HepG2 (cell line): ENCODE measurements at regions not wholly inside any gene's neighbourhood (a gene's known extent, or its start where the extent isn't known, plus 50 kb on each side); places are given as distances from the start of the nearest gene placed in this dataset.

ENCODE experiments used
- ATAC-seq: fragments of 200-7000 bp; cut with Tn5 transposase; 3 replicates; pipeline ENCODE4 v1.9.1; 2020; ENCODE audit warnings: mild to moderate bottlenecking, moderate library complexity
- BruUV-seq: library from RNA; stranded (reverse); fragments of 400-500 nt; replicated peaks from 2 replicates; lab custom pipeline; 2021; lab: Mats Ljungman, UMichigan
- CTCF ChIA-PET: fragments of 300-600 bp; formaldehyde crosslinking; extraction: SDS; loops from one replicate; lab custom pipeline; 2021; ENCODE audit warnings: low total read pairs, inconsistent platforms, low intra/inter-chr PET ratio; lab: Yijun Ruan, JAX
- POLR2A ChIA-PET: fragments of 350-600 bp; sonication (Branson Sonifier 250); formaldehyde crosslinking; loops from one replicate; lab custom pipeline; 2020; ENCODE audit warnings: antibody characterized with exemption, inconsistent platforms; lab: Yijun Ruan, JAX
- DNase-seq: peaks from one replicate; pipeline ENCODE4 v3.0.0-alpha.2; 2015; ENCODE audit warnings: low spot score
- FAIRE-seq: peaks from 3 replicates; lab custom pipeline; 2011; peaks lifted over from hg19 to GRCh38; lab: Jason Lieb, UNC
- H2AFZ ChIP-seq: one replicate; pipeline ENCODE4 v1.6.1; 2011; ENCODE audit warnings: low read length, inconsistent platforms
- H3K27ac ChIP-seq: fragments of 300-600 bp; 3 replicates; pipeline ENCODE4 v1.8.0; 2011; ENCODE audit warnings: mixed run types, mild to moderate bottlenecking, mixed read lengths, low read length, inconsistent platforms; ENCODE audit not compliant: insufficient read depth; ENCODE audit errors: extremely low read length
- H3K27me3 ChIP-seq, 2 experiments: fragments of 200-600 bp in 1 of 2; 2 replicates in 1 of 2; 3 replicates in 1 of 2; pipeline versions ENCODE4 v1.6.0 to v1.8.0; 2011; ENCODE audit warnings: low read length in 2 of 2, mild to moderate bottlenecking in 2 of 2, moderate library complexity in 2 of 2, inconsistent platforms in 1 of 2; ENCODE audit not compliant: insufficient read depth in 2 of 2, control insufficient read depth in 1 of 2
- H3K36me3 ChIP-seq, 2 experiments: fragments of 200-600 bp in 1 of 2; replicated peaks in 1 of 2; 2 replicates in 1 of 2; 3 replicates in 1 of 2; pipeline versions ENCODE4 v1.5.1 to v1.8.0; 2011; ENCODE audit warnings: low read length in 2 of 2, inconsistent platforms in 1 of 2; ENCODE audit not compliant: insufficient read depth in 2 of 2, control insufficient read depth in 1 of 2
- H3K4me1 ChIP-seq: 2 replicates; pipeline ENCODE4 v1.5.1; 2012; ENCODE audit warnings: low read length, inconsistent platforms; ENCODE audit not compliant: insufficient read depth
- H3K4me2 ChIP-seq: 2 replicates; pipeline ENCODE4 v1.6.0; 2011; ENCODE audit warnings: low read depth, low read length, inconsistent platforms
- H3K4me3 ChIP-seq, 3 experiments: fragments of 200-600 bp in 1 of 3; sonication (generic), shearing (Covaris generic) in 1 of 3; replicated peaks in 1 of 3; 2 replicates each; pipeline ENCODE4 v1.5.1; 2011 to 2016; ENCODE audit warnings: low read length in 3 of 3, inconsistent platforms in 2 of 3, low read depth in 2 of 3, mild to moderate bottlenecking in 2 of 3, control low read depth in 1 of 3, mixed read lengths in 1 of 3; ENCODE audit not compliant: insufficient read depth in 1 of 3
- H3K79me2 ChIP-seq: one replicate; pipeline ENCODE4 v1.6.1; 2011; ENCODE audit warnings: low read length, inconsistent platforms; ENCODE audit not compliant: insufficient read depth
- H3K9ac ChIP-seq: 2 replicates; pipeline ENCODE4 v1.6.0; 2011; ENCODE audit warnings: mild to moderate bottlenecking, low read depth, low read length, inconsistent platforms; ENCODE audit not compliant: insufficient read depth
- H3K9me3 ChIP-seq: 2 replicates; pipeline ENCODE4 v1.5.1; 2012; ENCODE audit warnings: mild to moderate bottlenecking, low read length
- H4K20me1 ChIP-seq: 2 replicates; pipeline ENCODE4 v1.6.0; 2011; ENCODE audit warnings: inconsistent platforms, mild to moderate bottlenecking, low read length, moderate library complexity; ENCODE audit not compliant: insufficient read depth
- MBNL3 ChIP-seq: fragments of 250-450 bp; sonication (Bioruptor Pico); conservative IDR thresholded peaks from 2 replicates; pipeline ENCODE4 v1.8.0; 2022; ENCODE audit warnings: mild to moderate bottlenecking, inconsistent platforms
- PCBP2 ChIP-seq: fragments of 200-400 bp; formaldehyde crosslinking; optimal IDR thresholded peaks from 2 replicates; pipeline ENCODE3; 2018; ENCODE audit warnings: low read length, low read depth; ENCODE audit not compliant: poor library complexity, severe bottlenecking
- ZMYM4 ChIP-seq: sonication (generic); formaldehyde crosslinking; IDR thresholded peaks from 2 replicates; pipeline ENCODE4 v1.8.1; 2023; ENCODE audit warnings: mild to moderate bottlenecking, missing genetic modification reagents
- ZNF136 ChIP-seq: sonication (generic); formaldehyde crosslinking; IDR thresholded peaks from 2 replicates; pipeline ENCODE4 v1.8.1; 2022; ENCODE audit warnings: low read depth, mild to moderate bottlenecking, moderate library complexity, missing genetic modification reagents
- ZNF318 ChIP-seq: sonication (generic); formaldehyde crosslinking; IDR thresholded peaks from 2 replicates; pipeline ENCODE4 v1.4.0; 2020; ENCODE audit warnings: mild to moderate bottlenecking, missing genetic modification reagents
- ZNF337 ChIP-seq: sonication (generic); formaldehyde crosslinking; IDR thresholded peaks from 2 replicates; pipeline ENCODE4 v1.5.1; 2020; ENCODE audit warnings: missing genetic modification reagents, low read depth, mild to moderate bottlenecking, borderline replicate concordance
- ZNF598 ChIP-seq: sonication (generic); formaldehyde crosslinking; IDR thresholded peaks from 2 replicates; pipeline ENCODE4 v1.5.1; 2020; ENCODE audit warnings: mild to moderate bottlenecking, missing genetic modification reagents, borderline replicate concordance
- WGBS: methylation state at CpG from one replicate; pipeline ENCODE4 v1.1.6; 2017; ENCODE audit warnings: low lambda C conversion rate; 5-methylcytosine and 5-hydroxymethylcytosine counted together
- in situ Hi-C: cut with HindIII; loops from 2 replicates; pipeline ENCODE4 v1.10.0; 2017; ENCODE audit warnings: low pct_unique_long_range_greater_than_20kb; ENCODE audit not compliant: extremely low pct_ligation_motif_present
- intact Hi-C: fragments of 100-400 bp; cut with micrococcal nuclease; formaldehyde crosslinking; loops from one replicate; pipeline ENCODE4 v1.10.0; 2022; ENCODE audit not compliant: unreplicated experiment
- TF ChIP-seq, protein P1 (sequence below): IDR thresholded peaks from 2 replicates; pipeline ENCODE4 v1.6.1; 2016; ENCODE audit warnings: low read depth
- TF ChIP-seq, protein P2 (sequence below): sonication (generic); formaldehyde crosslinking; IDR thresholded peaks from 2 replicates; pipeline ENCODE4 v1.8.0; 2022; ENCODE audit warnings: missing genetic modification reagents, mild to moderate bottlenecking, borderline replicate concordance
- TF ChIP-seq, protein P3 (sequence below): sonication (generic); formaldehyde crosslinking; IDR thresholded peaks from 2 replicates; pipeline ENCODE4 v1.5.1; 2020; ENCODE audit warnings: missing genetic modification reagents, mild to moderate bottlenecking, borderline replicate concordance

GRCh38 chr2:145752091-145752806 lies 1232.3 kb upstream of the ZEB2 start:
- Histone ChIP-seq H3K79me2 (no peaks in the 10 kb centered on the region), H3K27me3 (no peaks in the 10 kb centered on the region), H3K4me2 (peak overlapping the region; percentile 46), H3K27ac (peak overlapping the region; percentile 78), H4K20me1 (no peaks in the 10 kb centered on the region), H3K9me3 (no peaks in the 10 kb centered on the region), H3K4me1 (peaks cover 63% of the 10 kb centered on the region), H3K36me3 (no peaks in the 10 kb centered on the region), H2AFZ (peak overlapping the region; percentile 96), H3K4me3 (no peak overlapping the region), H3K9ac (peak overlapping the region; percentile 50; the same call in 1 of the 2 replicates)
- ChIA-PET CTCF (no interaction called here), POLR2A (interaction anchor here (1.2 to 1.3 kb wide), 3 partner anchors 9 to 71 kb away, joined by 3 to 16 read pairs (median 10); no protein-coding TSS in a partner anchor)
- ATAC-seq (peak; percentile 75), FAIRE-seq (peak; percentile 90), DNase-seq (peak; percentile 93)
- BruUV-seq = no TSS peak
- intact Hi-C loops = loop anchor here (2.0 kb wide), 1 partner anchor 71 kb away; no protein-coding TSS in a partner anchor
- in situ Hi-C loops = no loop called here
- WGBS = 53% methylated on average over 5 of the region's 5 CpGs
- TF ChIP-seq ZNF136 (CRISPR knock-in tag) = no peak
- no peak for TF ChIP-seq MBNL3 (CRISPR knock-in tag)
- TF ChIP-seq PCBP2 = no peak
- TF ChIP-seq ZNF598 (CRISPR knock-in tag) = no peak
- TF ChIP-seq, protein P1, sequence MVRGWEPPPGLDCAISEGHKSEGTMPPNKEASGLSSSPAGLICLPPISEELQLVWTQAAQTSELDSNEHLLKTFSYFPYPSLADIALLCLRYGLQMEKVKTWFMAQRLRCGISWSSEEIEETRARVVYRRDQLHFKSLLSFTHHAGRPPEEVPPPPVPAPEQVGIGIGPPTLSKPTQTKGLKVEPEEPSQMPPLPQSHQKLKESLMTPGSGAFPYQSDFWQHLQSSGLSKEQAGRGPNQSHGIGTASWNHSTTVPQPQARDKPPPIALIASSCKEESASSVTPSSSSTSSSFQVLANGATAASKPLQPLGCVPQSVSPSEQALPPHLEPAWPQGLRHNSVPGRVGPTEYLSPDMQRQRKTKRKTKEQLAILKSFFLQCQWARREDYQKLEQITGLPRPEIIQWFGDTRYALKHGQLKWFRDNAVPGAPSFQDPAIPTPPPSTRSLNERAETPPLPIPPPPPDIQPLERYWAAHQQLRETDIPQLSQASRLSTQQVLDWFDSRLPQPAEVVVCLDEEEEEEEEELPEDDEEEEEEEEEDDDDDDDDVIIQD (CRISPR knock-in tag) = peak; percentile 70; the same call in 1 of the 2 replicates
- TF ChIP-seq ZNF318 (CRISPR knock-in tag) = no peak
- peak; percentile 62; the same call in 1 of the 2 replicates for TF ChIP-seq ZNF337 (CRISPR knock-in tag)
- TF ChIP-seq, protein P2, sequence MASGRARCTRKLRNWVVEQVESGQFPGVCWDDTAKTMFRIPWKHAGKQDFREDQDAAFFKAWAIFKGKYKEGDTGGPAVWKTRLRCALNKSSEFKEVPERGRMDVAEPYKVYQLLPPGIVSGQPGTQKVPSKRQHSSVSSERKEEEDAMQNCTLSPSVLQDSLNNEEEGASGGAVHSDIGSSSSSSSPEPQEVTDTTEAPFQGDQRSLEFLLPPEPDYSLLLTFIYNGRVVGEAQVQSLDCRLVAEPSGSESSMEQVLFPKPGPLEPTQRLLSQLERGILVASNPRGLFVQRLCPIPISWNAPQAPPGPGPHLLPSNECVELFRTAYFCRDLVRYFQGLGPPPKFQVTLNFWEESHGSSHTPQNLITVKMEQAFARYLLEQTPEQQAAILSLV (CRISPR knock-in tag) = no peak
- peak; percentile 68 for TF ChIP-seq ZMYM4 (CRISPR knock-in tag)
- TF ChIP-seq, protein P3, sequence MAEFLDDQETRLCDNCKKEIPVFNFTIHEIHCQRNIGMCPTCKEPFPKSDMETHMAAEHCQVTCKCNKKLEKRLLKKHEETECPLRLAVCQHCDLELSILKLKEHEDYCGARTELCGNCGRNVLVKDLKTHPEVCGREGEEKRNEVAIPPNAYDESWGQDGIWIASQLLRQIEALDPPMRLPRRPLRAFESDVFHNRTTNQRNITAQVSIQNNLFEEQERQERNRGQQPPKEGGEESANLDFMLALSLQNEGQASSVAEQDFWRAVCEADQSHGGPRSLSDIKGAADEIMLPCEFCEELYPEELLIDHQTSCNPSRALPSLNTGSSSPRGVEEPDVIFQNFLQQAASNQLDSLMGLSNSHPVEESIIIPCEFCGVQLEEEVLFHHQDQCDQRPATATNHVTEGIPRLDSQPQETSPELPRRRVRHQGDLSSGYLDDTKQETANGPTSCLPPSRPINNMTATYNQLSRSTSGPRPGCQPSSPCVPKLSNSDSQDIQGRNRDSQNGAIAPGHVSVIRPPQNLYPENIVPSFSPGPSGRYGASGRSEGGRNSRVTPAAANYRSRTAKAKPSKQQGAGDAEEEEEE = no peak
